DOHH2 (cell line): ENCODE measurements at regions not wholly inside any gene's neighbourhood (a gene's known extent, or its start where the extent isn't known, plus 50 kb on each side); places are given as distances from the start of the nearest gene placed in this dataset.

Experiments used
- H3F3A ChIP-seq: fragments of 200-600 bp; sonication (generic), shearing (Covaris generic); 2 replicates; pipeline ENCODE4 v1.6.0; 2016; ENCODE audit warnings: antibody characterized with exemption, mild to moderate bottlenecking; ENCODE audit not compliant: control insufficient read depth, insufficient read depth
- H3K27ac ChIP-seq: fragments of 200-600 bp; sonication (generic); 2 replicates; pipeline ENCODE4 v1.5.1; 2014; ENCODE audit warnings: low read depth, mild to moderate bottlenecking, low read length, moderate library complexity
- H3K27me3 ChIP-seq: fragments of 200-600 bp; sonication (generic); 2 replicates; pipeline ENCODE4 v1.6.1; 2014; ENCODE audit warnings: mild to moderate bottlenecking, low read length, mixed read lengths; ENCODE audit not compliant: control insufficient read depth
- H3K36me3 ChIP-seq: fragments of 200-600 bp; sonication (generic); 2 replicates; pipeline ENCODE4 v1.6.1; 2014; ENCODE audit warnings: mild to moderate bottlenecking, low read length, moderate library complexity, mixed read lengths; ENCODE audit not compliant: control insufficient read depth
- H3K4me1 ChIP-seq: fragments of 200-600 bp; sonication (generic); 2 replicates; pipeline ENCODE4 v1.6.1; 2014; ENCODE audit warnings: mild to moderate bottlenecking, low read length, mixed read lengths; ENCODE audit not compliant: control insufficient read depth
- H3K4me2 ChIP-seq: fragments of 200-600 bp; sonication (generic); 2 replicates; pipeline ENCODE4 v1.6.0; 2014; ENCODE audit warnings: mild to moderate bottlenecking, low read length, moderate library complexity
- H3K4me3 ChIP-seq: fragments of 200-600 bp; sonication (generic); 2 replicates; pipeline ENCODE4 v1.5.1; 2014; ENCODE audit warnings: mild to moderate bottlenecking, low read length, mixed read lengths
- H3K79me2 ChIP-seq: fragments of 200-600 bp; sonication (generic); 2 replicates; pipeline ENCODE4 v1.6.1; 2014; ENCODE audit warnings: mild to moderate bottlenecking, low read length, mixed read lengths; ENCODE audit not compliant: control insufficient read depth
- H3K9me2 ChIP-seq: fragments of 200-600 bp; sonication (generic); replicated peaks from 2 replicates; pipeline ENCODE4 v1.6.1; 2014; ENCODE audit warnings: mild to moderate bottlenecking, low read length, mixed read lengths; ENCODE audit not compliant: control insufficient read depth
- H3K9me3 ChIP-seq: fragments of 200-600 bp; sonication (generic); 2 replicates; pipeline ENCODE4 v1.6.1; 2014; ENCODE audit warnings: antibody characterized with exemption, low read length, mixed read lengths; ENCODE audit not compliant: control insufficient read depth, insufficient read depth
- H4K20me1 ChIP-seq: fragments of 200-600 bp; sonication (generic); 2 replicates; pipeline ENCODE4 v1.6.0; 2014; ENCODE audit warnings: low read depth, mild to moderate bottlenecking, antibody characterized with exemption, low read length, moderate library complexity; ENCODE audit not compliant: control insufficient read depth, insufficient read depth
- CTCF ChIP-seq: fragments of 200-600 bp; sonication (generic); IDR thresholded peaks from one replicate; pipeline ENCODE4 v1.5.1; 2014; ENCODE audit warnings: antibody characterized with exemption, mild to moderate bottlenecking, low read depth, low read length; ENCODE audit not compliant: poor library complexity, severe bottlenecking
- EZH2phosphoT487 ChIP-seq: fragments of 200-600 bp; sonication (generic); IDR thresholded peaks from 2 replicates; pipeline ENCODE4 v1.6.1; 2017; ENCODE audit warnings: borderline replicate concordance, mild to moderate bottlenecking, antibody characterized with exemption, low read length, moderate library complexity, mixed read lengths

DNA sequence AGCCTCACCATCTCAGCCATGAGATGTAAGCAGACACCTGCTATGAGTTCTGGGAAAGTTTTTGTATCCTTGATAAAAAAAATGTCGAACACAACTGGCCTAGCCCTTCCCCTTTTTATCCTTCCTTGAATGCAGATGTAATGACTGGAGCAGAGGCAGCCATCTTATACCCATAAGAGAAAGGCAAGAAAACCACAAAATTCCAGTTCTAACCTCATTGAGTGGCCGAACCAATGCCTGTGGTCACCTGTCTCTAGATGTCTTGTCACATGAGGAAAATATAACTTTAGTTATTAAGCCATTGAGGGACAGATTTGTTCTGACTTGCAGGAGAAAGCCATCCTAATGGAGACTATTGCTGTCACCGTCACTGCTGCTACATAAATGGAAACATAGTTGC, 80.4 kb upstream of the SLC6A6 start:
- peaks cover 2% of the 10 kb centered on the region; the same call in 1 of the 2 replicates for H3K9me3 ChIP-seq
- no peak overlapping the region for H3K4me3 ChIP-seq
- no peak overlapping the region for H3K4me2 ChIP-seq
- TF ChIP-seq EZH2phosphoT487 (no peak), CTCF (no peak)
- H3K27me3 ChIP-seq, result peaks cover 4% of the 10 kb centered on the region; the same call in 1 of the 2 replicates
- no peaks in the 10 kb centered on the region for H4K20me1 ChIP-seq
- H3F3A ChIP-seq, result no peaks in the 10 kb centered on the region
- H3K27ac ChIP-seq, result no peak overlapping the region
- no peaks in the 10 kb centered on the region for H3K9me2 ChIP-seq
- H3K79me2 ChIP-seq, result no peaks in the 10 kb centered on the region
- no peaks in the 10 kb centered on the region for H3K36me3 ChIP-seq
- H3K4me1 ChIP-seq, result peaks cover 15% of the 10 kb centered on the region

- Histone ChIP-seq H3K79me2 (no peaks in the 10 kb centered on the region), H3K4me2 (no peak overlapping the region), H3F3A (no peaks in the 10 kb centered on the region), H3K36me3 (no peaks in the 10 kb centered on the region), H3K27me3 (peaks cover 4% of the 10 kb centered on the region; the same call in 1 of the 2 replicates), H3K9me3 (peaks cover 2% of the 10 kb centered on the region; the same call in 1 of the 2 replicates), H3K4me3 (no peak overlapping the region), H3K27ac (no peak overlapping the region), H4K20me1 (no peaks in the 10 kb centered on the region), H3K4me1 (peaks cover 16% of the 10 kb centered on the region), H3K9me2 (no peaks in the 10 kb centered on the region)
- no peak for TF ChIP-seq CTCF
- TF ChIP-seq EZH2phosphoT487, result no peak
These were observed 79.6 kb upstream of the SLC6A6 start for GRCh38 chr3:14322667-14323295.

GRCh38 chr3:14323401-14324223, 78.8 kb upstream of the SLC6A6 start:
- Histone ChIP-seq H3K27ac (no peak overlapping the region), H3F3A (no peaks in the 10 kb centered on the region), H3K27me3 (peaks cover 7% of the 10 kb centered on the region), H3K36me3 (no peaks in the 10 kb centered on the region), H3K4me3 (no peak overlapping the region), H3K9me3 (peaks cover 2% of the 10 kb centered on the region; the same call in 1 of the 2 replicates), H3K9me2 (no peaks in the 10 kb centered on the region), H3K79me2 (no peaks in the 10 kb centered on the region), H3K4me2 (no peak overlapping the region), H4K20me1 (no peaks in the 10 kb centered on the region), H3K4me1 (peaks cover 16% of the 10 kb centered on the region)
- no peak for TF ChIP-seq CTCF
- TF ChIP-seq EZH2phosphoT487, result no peak
